ENCODE measurements at regions not wholly inside any gene's neighbourhood (a gene's known extent, or its start where the extent isn't known, plus 50 kb on each side); places are given as distances from the start of the nearest gene placed in this dataset.
"Not testable (repeated sequence)": the region's sequence is repeated elsewhere in the genome, so short reads cannot be mapped to it uniquely, and the experiment has no call there.

GRCh38 chr4:153890761-153891160, 101.9 kb upstream of the SFRP2 start:
- Histone ChIP-seq H3K27ac (ENCODE audit: low read depth in 1 of 2, low read length in 1 of 2) (no peak overlapping the region), H3K4me1 (ENCODE audit: control insufficient read depth in 2 of 2, insufficient read depth in 2 of 2, low read length in 2 of 2) (no peaks in the 10 kb centered on the region), H3K4me3 (ENCODE audit: low read length in 2 of 2) (no peak overlapping the region), H3K36me3 (ENCODE audit: control insufficient read depth in 2 of 2, insufficient read depth in 2 of 2, low read length in 1 of 2) (no peaks in the 10 kb centered on the region), H3K27me3 (ENCODE audit: control insufficient read depth in 2 of 2, insufficient read depth in 1 of 2, low read length in 1 of 2) (no peaks in the 10 kb centered on the region), H3K9me3 (ENCODE audit: control insufficient read depth in 2 of 2, insufficient read depth in 1 of 2, low read length in 1 of 2) (no peaks in the 10 kb centered on the region)
- 87% methylated on average over 4 of the region's 4 CpGs for WGBS
- no peak for DNase-seq (ENCODE audit: low read depth in 6 of 9, low spot score in 9 of 9)

GRCh38 chr4:153887217-153887616, 98.3 kb upstream of the SFRP2 start:
- Histone ChIP-seq H3K36me3 (ENCODE audit: control insufficient read depth in 2 of 2, insufficient read depth in 2 of 2, low read length in 1 of 2) (no peaks in the 10 kb centered on the region), H3K27me3 (ENCODE audit: control insufficient read depth in 2 of 2, insufficient read depth in 1 of 2, low read length in 1 of 2) (no peaks in the 10 kb centered on the region), H3K9me3 (ENCODE audit: control insufficient read depth in 2 of 2, insufficient read depth in 1 of 2, low read length in 1 of 2) (no peaks in the 10 kb centered on the region), H3K27ac (ENCODE audit: low read depth in 1 of 2, low read length in 1 of 2) (no peak overlapping the region), H3K4me1 (ENCODE audit: control insufficient read depth in 2 of 2, insufficient read depth in 2 of 2, low read length in 2 of 2) (no peaks in the 10 kb centered on the region), H3K4me3 (ENCODE audit: low read length in 2 of 2) (no peak overlapping the region)
- no peak for DNase-seq (ENCODE audit: low read depth in 6 of 9, low spot score in 9 of 9)

- Histone ChIP-seq H3K9me3 (ENCODE audit: control insufficient read depth in 2 of 2, insufficient read depth in 1 of 2, low read length in 1 of 2) (peaks cover 0 to 8% of the 10 kb centered on the region in 2 donors), H3K27ac (ENCODE audit: low read depth in 1 of 2, low read length in 1 of 2) (no peak overlapping the region), H3K4me3 (ENCODE audit: low read length in 2 of 2) (no peak overlapping the region), H3K36me3 (ENCODE audit: control insufficient read depth in 2 of 2, insufficient read depth in 2 of 2, low read length in 1 of 2) (no peaks in the 10 kb centered on the region), H3K27me3 (ENCODE audit: control insufficient read depth in 2 of 2, insufficient read depth in 1 of 2, low read length in 1 of 2) (no peaks in the 10 kb centered on the region), H3K4me1 (ENCODE audit: control insufficient read depth in 2 of 2, insufficient read depth in 2 of 2, low read length in 2 of 2) (no peaks in the 10 kb centered on the region)
- 95% methylated on average over 1 of the region's 1 CpG for WGBS
- no peak for DNase-seq (ENCODE audit: low read depth in 6 of 9, low spot score in 9 of 9)
Measured at GRCh38 chr4:153884325-153884724, 95.4 kb upstream of the SFRP2 start.

- WGBS, result 98% methylated on average over 2 of the region's 2 CpGs
- Histone ChIP-seq H3K4me1 (ENCODE audit: control insufficient read depth in 2 of 2, insufficient read depth in 2 of 2, low read length in 2 of 2) (no peaks in the 10 kb centered on the region), H3K9me3 (ENCODE audit: control insufficient read depth in 2 of 2, insufficient read depth in 1 of 2, low read length in 1 of 2) (peaks cover 0 to 8% of the 10 kb centered on the region in 2 donors), H3K36me3 (ENCODE audit: control insufficient read depth in 2 of 2, insufficient read depth in 2 of 2, low read length in 1 of 2) (no peaks in the 10 kb centered on the region), H3K27ac (ENCODE audit: low read depth in 1 of 2, low read length in 1 of 2) (no peak overlapping the region), H3K4me3 (ENCODE audit: low read length in 2 of 2) (no peak overlapping the region), H3K27me3 (ENCODE audit: control insufficient read depth in 2 of 2, insufficient read depth in 1 of 2, low read length in 1 of 2) (no peaks in the 10 kb centered on the region)
- no peak for DNase-seq (ENCODE audit: low read depth in 6 of 9, low spot score in 9 of 9)
Measured at GRCh38 chr4:153880983-153881382, 92.1 kb upstream of the SFRP2 start.

- H3K36me3 ChIP-seq (ENCODE audit: control insufficient read depth in 2 of 2, insufficient read depth in 2 of 2, low read length in 1 of 2), result no peaks in the 10 kb centered on the region
- no peaks in the 10 kb centered on the region for H3K4me1 ChIP-seq (ENCODE audit: control insufficient read depth in 2 of 2, insufficient read depth in 2 of 2, low read length in 2 of 2)
- no peak overlapping the region for H3K4me3 ChIP-seq (ENCODE audit: low read length in 2 of 2)
- H3K27ac ChIP-seq (ENCODE audit: low read depth in 1 of 2, low read length in 1 of 2), result no peak overlapping the region
- peaks cover 0 to 8% of the 10 kb centered on the region in 2 donors for H3K9me3 ChIP-seq (ENCODE audit: control insufficient read depth in 2 of 2, insufficient read depth in 1 of 2, low read length in 1 of 2)
- H3K27me3 ChIP-seq (ENCODE audit: control insufficient read depth in 2 of 2, insufficient read depth in 1 of 2, low read length in 1 of 2), result no peaks in the 10 kb centered on the region
- no peak for DNase-seq (ENCODE audit: low read depth in 6 of 9, low spot score in 9 of 9)
Measured at GRCh38 chr4:153877898-153878297, 89.0 kb upstream of the SFRP2 start.

GRCh38 chr4:153873741-153874140, 84.9 kb upstream of the SFRP2 start:
- no peak overlapping the region for H3K27ac ChIP-seq (ENCODE audit: low read depth in 1 of 2, low read length in 1 of 2)
- no peaks in the 10 kb centered on the region for H3K9me3 ChIP-seq (ENCODE audit: control insufficient read depth in 2 of 2, insufficient read depth in 1 of 2, low read length in 1 of 2)
- no peaks in the 10 kb centered on the region for H3K36me3 ChIP-seq (ENCODE audit: control insufficient read depth in 2 of 2, insufficient read depth in 2 of 2, low read length in 1 of 2)
- no peak overlapping the region for H3K4me3 ChIP-seq (ENCODE audit: low read length in 2 of 2)
- WGBS, result 96% methylated on average over 1 of the region's 1 CpG
- H3K27me3 ChIP-seq (ENCODE audit: control insufficient read depth in 2 of 2, insufficient read depth in 1 of 2, low read length in 1 of 2), result no peaks in the 10 kb centered on the region
- no peak for DNase-seq (ENCODE audit: low read depth in 6 of 9, low spot score in 9 of 9)
- H3K4me1 ChIP-seq (ENCODE audit: control insufficient read depth in 2 of 2, insufficient read depth in 2 of 2, low read length in 2 of 2), result no peaks in the 10 kb centered on the region

- H3K36me3 ChIP-seq (ENCODE audit: control insufficient read depth in 2 of 2, insufficient read depth in 2 of 2, low read length in 1 of 2); H3K4me1 ChIP-seq (ENCODE audit: control insufficient read depth in 2 of 2, insufficient read depth in 2 of 2, low read length in 2 of 2); H3K4me3 ChIP-seq (ENCODE audit: low read length in 2 of 2); H3K27me3 ChIP-seq (ENCODE audit: control insufficient read depth in 2 of 2, insufficient read depth in 1 of 2, low read length in 1 of 2); H3K27ac ChIP-seq (ENCODE audit: low read depth in 1 of 2, low read length in 1 of 2); DNase-seq (ENCODE audit: low read depth in 6 of 9, low spot score in 9 of 9): not testable (repeated sequence)
- peaks cover 0 to 17% of the 10 kb centered on the region in 2 donors for H3K9me3 ChIP-seq (ENCODE audit: control insufficient read depth in 2 of 2, insufficient read depth in 1 of 2, low read length in 1 of 2)
- WGBS, result 96% methylated on average over 1 of the region's 1 CpG
Measured at GRCh38 chr4:153866766-153867165, 77.9 kb upstream of the SFRP2 start.

GRCh38 chr4:153852501-153852900, 63.6 kb upstream of the SFRP2 start:
- WGBS, result 96% methylated on average over 1 of the region's 1 CpG
- no peaks in the 10 kb centered on the region for H3K4me1 ChIP-seq (ENCODE audit: control insufficient read depth in 2 of 2, insufficient read depth in 2 of 2, low read length in 2 of 2)
- no peaks in the 10 kb centered on the region for H3K36me3 ChIP-seq (ENCODE audit: control insufficient read depth in 2 of 2, insufficient read depth in 2 of 2, low read length in 1 of 2)
- no peak for DNase-seq (ENCODE audit: low read depth in 6 of 9, low spot score in 9 of 9)
- H3K4me3 ChIP-seq (ENCODE audit: low read length in 2 of 2), result no peak overlapping the region
- no peaks in the 10 kb centered on the region for H3K9me3 ChIP-seq (ENCODE audit: control insufficient read depth in 2 of 2, insufficient read depth in 1 of 2, low read length in 1 of 2)
- no peaks in the 10 kb centered on the region for H3K27me3 ChIP-seq (ENCODE audit: control insufficient read depth in 2 of 2, insufficient read depth in 1 of 2, low read length in 1 of 2)
- H3K27ac ChIP-seq (ENCODE audit: low read depth in 1 of 2, low read length in 1 of 2), result no peak overlapping the region

- WGBS, result 54% methylated on average over 2 of the region's 2 CpGs
- no peaks in the 10 kb centered on the region for H3K36me3 ChIP-seq (ENCODE audit: control insufficient read depth in 2 of 2, insufficient read depth in 2 of 2, low read length in 1 of 2)
- no peak overlapping the region for H3K4me3 ChIP-seq (ENCODE audit: low read length in 2 of 2)
- no peak overlapping the region for H3K27ac ChIP-seq (ENCODE audit: low read depth in 1 of 2, low read length in 1 of 2)
- no peaks in the 10 kb centered on the region for H3K4me1 ChIP-seq (ENCODE audit: control insufficient read depth in 2 of 2, insufficient read depth in 2 of 2, low read length in 2 of 2)
- H3K9me3 ChIP-seq (ENCODE audit: control insufficient read depth in 2 of 2, insufficient read depth in 1 of 2, low read length in 1 of 2), result no peaks in the 10 kb centered on the region
- no peaks in the 10 kb centered on the region for H3K27me3 ChIP-seq (ENCODE audit: control insufficient read depth in 2 of 2, insufficient read depth in 1 of 2, low read length in 1 of 2)
- DNase-seq (ENCODE audit: low read depth in 6 of 9, low spot score in 9 of 9), result no peak
Measured at GRCh38 chr4:153850533-153851280, 61.8 kb upstream of the SFRP2 start.

Measured in thymus (tissue), 11 donors.